HG02623 (cell line): ENCODE measurements at regions not wholly inside any gene's neighbourhood (a gene's known extent, or its start where the extent isn't known, plus 50 kb on each side); places are given as distances from the start of the nearest gene placed in this dataset.
"Not testable (repeated sequence)": the region's sequence is repeated elsewhere in the genome, so short reads cannot be mapped to it uniquely, and the experiment has no call there.

ENCODE experiments used
- ATAC-seq: cut with Tn5 transposase; IDR thresholded peaks from one replicate; pipeline ENCODE4 v1.9.1; 2021; ENCODE audit warnings: moderate library complexity; ENCODE audit not compliant: unreplicated experiment

DNA sequence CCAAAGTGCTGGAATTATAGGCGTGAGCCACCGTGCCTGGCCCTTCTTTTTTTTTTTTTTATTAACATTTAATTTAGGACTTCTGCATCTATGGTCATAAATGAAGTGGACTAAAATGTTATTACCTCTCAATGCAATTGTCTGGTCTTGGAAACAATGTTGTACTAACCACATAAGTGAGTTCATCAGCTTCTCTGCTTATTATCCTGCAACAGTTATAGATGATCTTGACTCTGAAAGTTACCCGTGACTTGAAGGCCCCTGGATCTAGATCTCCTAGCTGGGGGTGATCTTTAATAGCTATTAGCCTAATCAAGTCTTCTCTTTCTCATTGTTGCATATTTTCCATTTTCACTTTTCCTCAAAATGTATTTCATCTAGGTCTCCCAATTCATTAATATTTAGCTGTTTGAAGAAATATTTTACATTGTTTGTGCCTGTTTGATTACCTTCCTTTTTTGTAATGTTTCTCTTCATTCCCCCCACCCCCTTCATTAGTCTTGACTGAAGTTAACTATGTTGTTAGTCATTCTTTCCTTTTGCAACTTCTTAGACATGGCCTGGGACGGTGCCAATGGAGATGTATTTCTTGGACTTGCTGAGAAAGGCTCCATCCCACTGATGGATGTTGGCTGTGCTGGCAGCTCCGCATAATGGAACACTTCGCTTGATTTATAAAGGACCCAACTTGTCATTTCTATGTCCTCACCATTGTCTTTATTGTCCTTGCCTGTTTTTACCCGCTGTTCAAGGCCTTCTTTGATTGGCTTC is 141.6 kb upstream of the RIOK3 start:
- ATAC-seq = no peak

DNA sequence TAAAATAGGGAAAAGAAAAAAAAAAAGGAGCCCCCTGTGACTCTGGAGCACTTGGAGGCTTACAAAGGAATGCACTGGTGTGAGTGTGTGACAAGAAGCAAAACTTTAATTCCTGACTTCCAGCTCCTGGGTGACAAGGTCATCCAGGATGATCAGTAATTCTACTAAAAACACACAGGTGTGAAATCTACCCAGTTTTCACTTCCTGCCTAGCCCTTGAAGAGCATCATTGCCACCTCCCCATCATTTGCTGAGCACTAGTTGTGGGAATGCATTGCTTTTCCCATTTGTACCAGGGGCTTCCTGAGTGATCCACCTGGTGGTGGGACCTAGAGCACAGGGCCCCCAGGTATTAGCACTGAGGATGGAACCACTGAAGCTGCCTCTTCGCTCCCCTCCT is 139.7 kb upstream of the RIOK3 start:
- ATAC-seq = no peak

DNA sequence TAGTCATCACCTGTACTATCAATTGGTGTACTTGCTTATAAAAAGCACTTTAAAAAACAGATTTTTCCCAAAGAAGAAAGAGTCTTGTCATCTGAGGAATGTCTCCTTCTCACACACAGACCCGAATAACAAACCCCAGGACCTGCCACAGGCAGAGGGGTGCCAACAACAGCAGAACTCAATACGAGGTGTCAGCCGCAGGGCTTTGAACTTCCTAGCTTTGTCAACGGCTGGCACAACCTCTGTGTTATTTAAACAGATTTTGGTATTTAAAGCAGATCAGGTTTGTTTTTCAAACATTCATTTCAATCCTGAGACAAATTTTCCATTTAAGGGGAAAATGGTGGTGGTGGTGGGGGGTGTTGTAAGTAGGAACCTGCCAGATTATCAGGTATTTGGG is 138.4 kb upstream of the RIOK3 start:
- ATAC-seq = no peak

DNA sequence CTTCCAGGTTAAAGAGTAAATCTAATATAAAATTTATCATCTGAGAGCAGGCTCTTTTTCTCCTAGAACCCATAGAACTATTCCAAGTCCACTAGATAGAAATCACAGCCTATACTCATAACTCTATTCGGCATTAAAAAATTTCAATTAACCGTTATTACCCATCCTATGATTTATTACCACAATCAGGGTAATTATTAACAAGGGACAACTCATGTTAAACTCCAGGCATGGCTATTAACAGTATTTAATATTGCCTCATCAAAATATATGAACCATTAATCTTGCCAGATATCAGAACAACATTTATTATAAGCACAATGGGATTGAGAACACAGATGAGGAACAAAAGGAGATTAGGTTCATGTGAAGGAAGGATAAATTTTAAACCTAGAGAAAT is 136.8 kb upstream of the RIOK3 start:
- ATAC-seq = no peak

DNA sequence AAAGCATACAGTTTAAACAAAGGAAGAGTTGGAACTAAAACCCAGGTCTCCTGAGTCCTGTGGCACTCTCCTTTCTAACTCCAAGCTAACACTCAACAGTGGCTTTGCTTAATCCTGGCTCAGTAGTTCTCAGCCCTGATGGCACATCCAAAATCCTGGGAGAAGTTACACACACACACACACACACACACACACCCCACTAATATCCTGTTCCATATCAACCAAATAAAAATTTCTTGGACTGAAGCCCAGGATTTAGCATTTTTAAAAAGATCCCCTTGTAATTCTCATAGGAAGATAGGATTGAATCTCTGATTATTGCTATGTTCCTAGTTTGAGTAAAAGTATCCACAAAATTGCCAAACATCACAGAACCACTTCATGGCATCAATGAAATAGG is 136.1 kb upstream of the RIOK3 start:
- no peak for ATAC-seq

DNA sequence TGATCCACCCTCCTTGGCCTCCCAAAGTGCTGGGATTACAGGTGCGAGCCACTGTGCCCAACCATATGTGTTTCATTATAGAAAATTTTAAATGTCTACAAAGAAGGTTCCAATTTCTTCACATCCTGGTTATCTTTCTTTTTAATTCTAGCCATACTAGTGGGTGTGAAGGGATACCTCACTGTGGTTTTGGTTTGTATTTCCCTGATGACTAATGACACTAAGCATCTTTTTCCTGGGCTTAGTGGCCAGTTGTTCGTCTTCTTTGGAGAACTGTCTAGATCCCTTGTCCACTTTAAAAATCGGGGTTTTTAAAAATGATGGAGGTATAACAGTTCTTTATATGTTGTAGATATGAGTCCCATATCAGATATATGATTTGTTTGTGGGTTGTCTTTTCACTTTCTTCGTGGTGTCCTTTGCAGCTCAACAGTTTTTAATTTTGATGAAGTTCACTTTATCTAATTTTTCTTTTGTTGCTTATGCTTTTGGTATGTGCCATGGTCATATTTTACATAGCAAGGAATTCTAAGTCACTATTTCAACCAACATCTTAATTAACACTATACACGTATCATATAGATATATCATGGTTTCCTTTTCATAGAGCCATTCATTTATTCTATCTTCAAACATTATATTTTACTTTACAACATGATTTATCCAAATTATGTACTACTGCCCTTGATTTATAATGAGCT is 135.0 kb upstream of the RIOK3 start:
- ATAC-seq = no peak

DNA sequence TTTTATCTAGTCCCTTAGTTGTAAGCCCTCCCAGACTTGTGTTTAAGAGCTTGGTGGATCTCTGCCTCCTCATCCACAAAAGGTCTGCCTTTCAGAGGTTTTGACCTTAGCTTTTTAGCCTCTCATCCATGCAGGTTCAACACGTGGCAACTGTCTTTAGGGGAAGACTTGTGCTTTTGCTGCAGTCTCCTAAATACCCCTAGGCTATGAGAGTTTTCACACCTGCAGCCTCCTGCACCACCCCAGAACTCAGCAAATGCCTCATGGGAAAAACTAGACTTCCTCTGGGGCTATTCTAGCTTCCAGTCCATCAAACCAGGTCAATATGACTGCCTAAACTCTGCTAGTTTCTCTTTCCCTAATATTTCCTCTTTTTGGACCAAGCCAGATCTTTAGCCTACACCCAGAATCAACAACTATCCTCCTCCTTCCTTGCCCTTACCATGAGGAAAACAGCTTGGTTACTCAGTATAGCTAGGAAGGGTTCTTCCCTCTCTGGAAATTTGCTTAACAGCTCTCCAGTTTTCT is 132.3 kb upstream of the RIOK3 start:
- no peak for ATAC-seq

DNA sequence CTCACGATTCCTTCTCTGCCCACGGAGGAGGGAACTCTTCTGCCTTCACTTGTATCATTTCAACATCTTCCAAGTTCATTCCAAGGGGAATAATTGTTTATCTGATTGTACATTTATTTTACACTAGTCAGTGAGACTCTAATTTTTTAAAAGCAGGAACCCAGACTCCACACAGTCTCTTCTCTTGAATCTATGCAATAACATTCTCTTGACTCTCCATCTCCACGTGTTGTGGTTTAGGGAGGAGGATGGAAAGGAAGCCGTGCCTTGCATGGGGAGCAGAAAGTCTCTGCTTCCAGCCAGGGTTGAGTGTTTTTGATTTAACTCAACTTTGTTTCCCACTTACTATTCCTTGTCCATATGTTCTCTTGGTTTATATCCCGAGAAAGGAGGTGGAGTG is 131.1 kb upstream of the RIOK3 start:
- no peak for ATAC-seq

DNA sequence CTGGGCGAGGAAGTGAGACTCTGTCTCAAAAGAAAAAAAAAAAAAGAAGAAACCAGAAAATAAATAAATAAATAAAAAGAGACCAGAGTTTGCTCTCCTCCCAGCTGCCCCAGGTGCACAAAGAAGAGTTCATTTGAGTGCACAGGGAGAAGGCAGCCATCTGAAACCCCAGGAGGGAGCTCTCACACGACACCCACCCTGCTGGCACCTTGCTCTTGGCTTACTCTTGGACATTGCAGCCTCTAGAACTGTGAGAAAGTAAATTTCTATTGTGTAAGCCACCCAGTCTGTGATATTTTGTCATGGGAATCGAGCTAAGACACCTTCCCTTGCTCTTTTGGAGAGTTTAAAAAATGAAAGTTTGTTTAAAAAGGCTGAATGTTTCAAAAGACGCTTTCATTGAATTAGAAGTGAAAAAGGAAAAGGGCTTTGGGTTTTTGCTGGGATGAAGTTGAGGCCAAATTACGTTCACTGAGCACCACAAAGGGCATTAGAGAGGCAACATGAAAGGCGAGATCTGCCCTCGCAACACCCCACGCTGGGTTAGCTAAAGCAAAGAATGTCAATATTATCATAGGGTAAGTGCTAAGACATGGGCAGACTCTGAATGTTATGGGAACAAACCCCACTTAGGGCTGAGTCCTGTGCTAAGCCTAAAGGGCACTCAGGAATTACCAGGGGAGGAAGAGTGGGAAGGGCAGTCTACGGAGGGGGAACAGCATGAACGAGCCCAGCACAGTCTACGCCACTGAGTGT is 128.9 kb upstream of the RIOK3 start:
- no peak for ATAC-seq

DNA sequence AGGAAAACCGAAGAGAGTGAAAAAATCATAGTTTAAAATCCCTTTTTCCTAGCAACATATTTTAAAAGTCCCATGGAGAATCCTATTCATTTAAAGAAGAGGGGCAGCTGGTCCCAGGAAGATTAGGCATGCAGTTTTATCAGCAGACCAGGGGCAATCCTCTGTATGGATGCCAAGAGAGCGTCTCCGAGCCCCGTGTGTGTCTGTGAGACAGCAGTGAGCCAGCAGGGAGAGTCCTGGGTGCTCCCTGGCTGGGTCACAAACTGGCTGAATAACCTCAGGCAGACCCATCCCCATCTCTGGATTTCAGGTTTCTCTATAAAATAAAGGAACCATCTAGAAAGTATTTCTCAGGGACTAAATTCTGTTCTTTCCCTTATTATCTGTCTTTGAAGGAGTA is 128.2 kb upstream of the RIOK3 start:
- no peak for ATAC-seq

DNA sequence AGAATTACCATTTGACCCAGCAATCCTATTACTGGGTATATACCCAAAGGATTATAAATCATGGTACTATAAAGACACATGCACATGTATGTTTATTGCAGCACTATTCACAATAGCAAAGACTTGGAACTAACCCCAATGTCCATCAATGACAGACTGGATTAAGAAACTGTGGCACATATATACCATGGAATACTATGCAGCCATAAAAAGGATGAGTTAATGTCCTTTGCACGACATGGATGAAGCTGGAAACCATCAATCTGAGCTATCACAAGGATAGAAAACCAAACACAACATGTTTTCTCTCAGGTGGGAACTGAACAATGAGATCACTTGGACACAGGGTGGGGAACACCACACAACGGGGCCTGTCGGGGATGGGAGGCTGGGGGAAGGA is 123.4 kb upstream of the RIOK3 start:
- ATAC-seq = not testable (repeated sequence)

DNA sequence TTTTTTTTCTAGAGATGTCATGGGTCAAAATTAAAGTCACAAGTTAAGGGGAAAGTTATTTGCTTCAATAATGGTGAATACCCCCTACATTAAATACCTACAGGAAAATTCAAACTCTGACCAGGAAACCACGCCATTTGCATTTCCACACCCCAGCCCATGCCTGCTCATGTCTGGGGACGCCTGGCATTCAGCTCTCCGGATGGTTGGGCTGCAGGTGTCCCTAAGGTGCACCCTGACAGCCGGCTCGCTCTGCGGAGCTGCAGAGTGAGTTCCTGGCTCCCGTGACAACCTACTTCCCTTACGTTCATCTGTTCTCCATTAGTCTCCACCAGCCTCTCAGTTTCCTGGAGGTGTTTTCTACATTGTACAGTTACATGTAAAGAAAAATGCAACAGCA is 122.7 kb upstream of the RIOK3 start:
- peak; percentile 93 for ATAC-seq

DNA sequence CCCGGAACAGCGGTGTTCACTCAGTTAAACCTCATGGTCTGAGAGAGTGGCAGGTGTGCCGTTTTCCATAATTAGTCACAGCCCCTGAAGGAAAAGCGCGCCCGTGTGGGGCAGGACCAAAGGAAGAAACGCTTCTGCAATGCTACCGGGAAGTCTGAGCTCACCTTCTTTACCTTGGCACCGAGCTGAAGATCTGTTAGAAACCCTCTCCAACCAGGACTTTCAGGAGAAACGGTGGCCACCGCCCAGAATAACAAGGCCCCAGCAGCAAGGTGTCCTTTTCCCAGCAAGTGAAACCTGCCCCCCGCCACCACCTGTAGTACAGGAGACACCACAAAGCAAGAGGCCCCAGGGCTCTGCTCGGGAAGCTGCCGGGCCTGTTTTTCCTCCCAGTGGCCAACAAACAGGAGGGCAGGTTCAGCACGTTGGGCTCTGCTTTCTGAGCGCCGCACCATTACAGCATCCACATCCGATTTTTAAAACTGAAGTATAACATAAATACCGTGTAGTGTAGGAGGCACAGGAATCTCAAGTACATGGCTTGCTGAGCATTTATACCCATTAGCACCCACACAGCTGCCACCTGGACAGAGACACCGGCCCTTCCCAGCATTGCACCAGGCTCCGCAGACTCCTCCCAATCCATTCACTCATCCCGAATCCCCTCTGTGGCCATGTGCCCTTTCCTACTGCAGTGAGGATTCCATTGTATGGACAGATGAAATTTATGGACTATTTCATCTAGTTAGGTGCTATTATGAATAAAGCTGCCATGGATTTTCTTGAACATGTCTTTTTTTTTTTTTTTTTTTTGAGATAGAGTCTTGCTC is 121.8 kb upstream of the RIOK3 start:
- ATAC-seq = no peak

DNA sequence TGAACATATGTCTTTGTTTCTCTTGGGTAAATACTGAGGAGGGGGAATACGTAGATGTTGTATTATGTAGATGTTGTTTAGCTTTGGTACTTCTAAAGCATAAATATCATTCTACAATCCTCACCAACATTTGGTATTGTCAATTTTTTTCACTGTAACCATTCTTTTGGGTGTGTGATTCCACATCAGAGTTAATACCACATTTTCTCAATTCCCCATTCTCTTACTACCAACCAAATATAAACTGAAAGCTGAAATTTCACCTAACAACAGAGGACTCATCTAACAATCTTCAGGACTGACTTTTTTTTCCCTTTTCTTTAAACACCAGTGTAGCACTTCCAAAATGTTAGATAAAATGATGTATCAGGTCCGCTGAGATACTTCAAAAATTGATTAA is 120.7 kb upstream of the RIOK3 start:
- no peak for ATAC-seq

DNA sequence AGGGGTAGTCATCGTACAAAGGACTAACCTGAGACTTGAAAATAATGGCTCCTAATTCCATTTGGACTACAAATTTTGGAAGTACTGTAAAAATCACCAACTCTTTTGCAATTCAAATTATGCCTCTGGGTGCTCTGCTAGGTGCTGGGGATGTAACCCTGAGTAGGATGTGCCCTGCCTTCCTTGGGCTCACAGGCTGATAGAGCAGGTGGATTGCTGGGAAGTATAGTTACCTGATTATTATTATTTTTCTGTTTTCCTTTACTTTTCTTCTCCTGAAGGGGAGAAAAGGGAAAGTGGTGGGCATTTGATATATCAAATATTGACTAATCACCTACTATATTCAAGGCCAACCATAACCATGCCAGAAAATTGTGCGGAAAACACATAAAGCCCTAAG is 119.3 kb upstream of the RIOK3 start:
- ATAC-seq = no peak

DNA sequence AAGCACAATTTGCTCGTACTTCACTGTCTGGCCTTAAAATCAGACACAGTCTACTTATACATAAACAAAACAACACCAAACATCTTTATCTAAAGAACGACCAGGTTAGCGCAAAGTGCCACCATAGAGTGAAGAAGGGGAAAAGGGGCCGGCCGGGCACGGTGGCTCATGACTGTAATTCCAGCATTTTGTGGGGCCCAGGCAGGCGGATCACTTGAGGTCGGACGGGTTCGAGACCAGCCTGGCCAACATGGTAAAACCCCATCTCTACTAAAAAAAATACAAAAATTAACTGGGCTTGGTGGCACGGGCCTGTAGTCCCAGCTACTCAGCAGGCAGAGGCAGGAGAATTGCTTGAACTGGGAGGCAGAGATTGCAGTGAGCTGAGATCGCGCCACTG is 118.5 kb upstream of the RIOK3 start:
- ATAC-seq = no peak

DNA sequence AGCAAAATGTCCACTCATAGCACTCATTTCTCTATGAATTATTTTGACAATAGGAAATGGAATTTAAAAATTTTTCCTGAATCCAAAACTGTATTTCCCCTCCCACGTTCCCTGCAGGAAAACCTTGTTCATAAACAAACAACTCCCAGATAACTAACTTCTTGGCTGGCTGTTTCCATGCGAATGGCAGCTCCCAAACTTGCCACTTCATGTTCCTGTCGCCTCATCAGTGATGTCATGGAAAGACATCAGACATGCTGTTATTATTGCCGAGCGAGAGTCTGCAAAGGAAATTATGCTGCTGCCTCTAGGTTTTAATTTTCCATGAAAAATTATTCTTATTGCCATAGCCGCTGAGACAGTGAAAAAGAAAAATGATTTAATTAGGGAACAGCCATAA is 117.0 kb upstream of the RIOK3 start:
- ATAC-seq = no peak

DNA sequence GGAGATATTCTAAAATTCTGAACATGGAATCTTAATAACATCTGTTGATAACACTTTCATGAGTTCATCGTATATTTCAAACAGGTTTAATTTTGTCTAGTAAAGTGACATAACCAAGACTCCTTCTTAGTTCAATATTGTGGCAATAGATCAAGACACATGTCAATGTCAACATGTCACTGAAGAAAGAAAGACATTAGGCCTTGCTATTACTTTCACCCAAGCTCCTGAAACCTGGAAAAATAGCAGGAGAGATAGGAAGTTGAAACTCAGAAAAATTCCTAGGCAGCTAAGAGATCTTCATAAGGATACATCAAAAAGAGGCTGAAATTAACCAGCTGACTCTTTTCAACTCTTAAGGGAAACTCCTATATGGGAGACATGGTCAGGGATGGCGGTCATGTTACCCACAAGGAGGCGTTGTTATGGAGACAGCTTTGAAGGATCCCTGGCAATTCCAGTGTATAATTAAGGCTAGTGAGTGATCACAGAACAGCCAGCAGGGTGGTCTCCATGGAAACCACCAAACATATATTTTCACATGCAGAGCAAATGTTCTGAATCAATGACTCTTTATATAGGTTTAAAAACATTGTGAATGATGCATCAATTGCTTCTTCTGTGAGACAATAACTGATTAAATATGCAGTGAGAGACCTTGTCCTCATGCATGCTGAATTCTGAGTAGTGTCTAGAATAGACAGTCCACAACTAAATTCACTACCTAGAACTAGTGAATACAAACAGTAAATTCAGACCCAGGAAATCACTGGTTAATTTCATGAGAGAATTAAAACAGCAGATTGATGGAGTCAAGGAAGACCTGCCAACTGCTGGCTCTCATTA is 115.3 kb upstream of the RIOK3 start:
- no peak for ATAC-seq

DNA sequence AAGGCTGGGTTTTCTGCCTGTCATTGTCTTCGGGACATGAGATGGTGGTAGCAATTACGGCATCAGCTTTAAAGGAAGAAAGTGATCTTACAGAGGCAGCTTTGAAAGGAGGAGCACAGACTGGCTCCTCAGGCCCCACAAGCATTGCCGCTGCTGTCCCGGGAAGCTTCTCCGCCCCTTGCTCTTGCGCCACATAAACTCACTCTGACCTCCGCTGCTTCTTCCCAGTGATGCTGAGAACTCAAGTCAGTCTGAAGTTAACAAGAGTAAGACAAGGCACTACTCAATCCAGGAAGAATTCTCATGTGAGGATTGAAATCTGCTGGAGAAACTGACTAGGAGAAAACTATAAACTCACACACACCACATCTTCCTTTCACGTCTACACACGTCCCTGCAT is 112.4 kb upstream of the RIOK3 start:
- no peak for ATAC-seq

DNA sequence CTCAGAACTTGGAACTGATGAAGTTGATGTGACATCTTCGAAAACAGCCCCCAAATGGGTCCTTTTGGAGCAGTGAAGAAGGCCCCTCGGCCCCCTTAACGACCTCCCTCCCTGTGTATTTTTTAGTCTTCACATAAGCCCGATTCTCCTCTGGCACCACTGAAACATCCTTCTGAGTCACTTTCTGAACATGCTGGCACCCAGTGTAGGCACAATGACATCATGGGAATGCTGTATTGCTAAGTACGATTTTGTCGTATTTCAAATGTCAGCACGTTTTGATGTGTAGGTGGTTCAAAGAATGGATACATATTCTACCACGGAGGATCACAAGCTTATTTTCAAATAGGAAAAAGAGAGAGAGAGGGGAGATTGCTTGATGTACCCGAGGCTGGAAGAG is 111.7 kb upstream of the RIOK3 start:
- ATAC-seq = no peak
